Nephron progenitor cell (in vitro differentiated cells): ENCODE measurements at regions not wholly inside any gene's neighbourhood (a gene's known extent, or its start where the extent isn't known, plus 50 kb on each side); places are given as distances from the start of the nearest gene placed in this dataset.

Experiments used
- DNase-seq: peaks from one replicate; pipeline ENCODE4 v3.0.0; 2021
- H3K27ac Mint-ChIP-seq: 2 replicates; pipeline ENCODE4 v1.8.0; 2021; ENCODE audit warnings: mild to moderate bottlenecking, moderate library complexity, mixed read lengths
- H3K27me3 Mint-ChIP-seq: 2 replicates; pipeline ENCODE4 v1.8.0; 2021; ENCODE audit warnings: mild to moderate bottlenecking, low read depth, mixed read lengths; ENCODE audit not compliant: poor library complexity
- H3K36me3 Mint-ChIP-seq: 2 replicates; pipeline ENCODE4 v1.8.0; 2021; ENCODE audit warnings: low read depth, mixed read lengths
- H3K4me1 Mint-ChIP-seq: 2 replicates; pipeline ENCODE4 v1.8.0; 2021; ENCODE audit warnings: mixed read lengths
- H3K4me3 Mint-ChIP-seq: 2 replicates; pipeline ENCODE4 v1.8.0; 2021; ENCODE audit warnings: mild to moderate bottlenecking, moderate library complexity, mixed read lengths
- H3K9me3 Mint-ChIP-seq: 2 replicates; pipeline ENCODE4 v1.8.0; 2021; ENCODE audit warnings: mild to moderate bottlenecking, moderate library complexity, mixed read lengths
- CTCF ChIP-seq: fragments of 200-600 bp; sonication (generic); IDR thresholded peaks from 2 replicates; pipeline ENCODE4 v1.5.0; 2021; ENCODE audit warnings: antibody characterized with exemption

GRCh38 chr20:22834651-22835256, 200.4 kb upstream of the SSTR4 start:
- Mint-ChIP-seq H3K36me3 (no peaks in the 10 kb centered on the region), H3K27me3 (peaks cover 10% of the 10 kb centered on the region), H3K4me3 (no peak overlapping the region), H3K27ac (no peak overlapping the region), H3K9me3 (peaks cover 7% of the 10 kb centered on the region), H3K4me1 (no peaks in the 10 kb centered on the region)
- no peak for TF ChIP-seq CTCF
- no peak for DNase-seq

- H3K27ac Mint-ChIP-seq: no peak overlapping the region
- H3K4me3 Mint-ChIP-seq: no peak overlapping the region
- H3K4me1 Mint-ChIP-seq: peaks cover 6% of the 10 kb centered on the region
- H3K9me3 Mint-ChIP-seq: peaks cover 5% of the 10 kb centered on the region
- TF ChIP-seq CTCF: no peak
- H3K27me3 Mint-ChIP-seq: peaks cover 10% of the 10 kb centered on the region
- DNase-seq: no peak
- H3K36me3 Mint-ChIP-seq: no peaks in the 10 kb centered on the region
Measured at GRCh38 chr20:22836211-22836610, 198.9 kb upstream of the SSTR4 start.

GRCh38 chr20:22836877-22837276, 198.2 kb upstream of the SSTR4 start:
- no peak overlapping the region for H3K27ac Mint-ChIP-seq
- H3K27me3 Mint-ChIP-seq: peaks cover 11% of the 10 kb centered on the region
- TF ChIP-seq CTCF: no peak
- H3K4me1 Mint-ChIP-seq: peaks cover 10% of the 10 kb centered on the region
- no peaks in the 10 kb centered on the region for H3K36me3 Mint-ChIP-seq
- no peak for DNase-seq
- no peak overlapping the region for H3K4me3 Mint-ChIP-seq
- no peaks in the 10 kb centered on the region for H3K9me3 Mint-ChIP-seq

- peaks cover 22% of the 10 kb centered on the region for H3K27me3 Mint-ChIP-seq
- DNase-seq: no peak
- no peaks in the 10 kb centered on the region for H3K36me3 Mint-ChIP-seq
- TF ChIP-seq CTCF: no peak
- no peak overlapping the region for H3K27ac Mint-ChIP-seq
- peaks cover 13% of the 10 kb centered on the region for H3K4me1 Mint-ChIP-seq
- no peak overlapping the region for H3K4me3 Mint-ChIP-seq
- H3K9me3 Mint-ChIP-seq: no peaks in the 10 kb centered on the region
Measured at GRCh38 chr20:22838001-22838400, 197.1 kb upstream of the SSTR4 start.

GRCh38 chr20:22841846-22842245, 193.3 kb upstream of the SSTR4 start:
- H3K27ac Mint-ChIP-seq: no peak overlapping the region

More at GRCh38 chr20:22841846-22842245, 193.3 kb upstream of the SSTR4 start:
- H3K4me1 Mint-ChIP-seq: peaks cover 13% of the 10 kb centered on the region
- H3K36me3 Mint-ChIP-seq: no peaks in the 10 kb centered on the region
- no peak for TF ChIP-seq CTCF
- H3K4me3 Mint-ChIP-seq: no peak overlapping the region
- DNase-seq: no peak
- H3K27me3 Mint-ChIP-seq: peaks cover 26% of the 10 kb centered on the region
- H3K9me3 Mint-ChIP-seq: no peaks in the 10 kb centered on the region
